GM19438 (cell line): ENCODE measurements at regions not wholly inside any gene's neighbourhood (a gene's known extent, or its start where the extent isn't known, plus 50 kb on each side); places are given as distances from the start of the nearest gene placed in this dataset.

ENCODE experiments used
- ATAC-seq: cut with Tn5 transposase; IDR thresholded peaks from one replicate; pipeline ENCODE4 v1.9.1; 2021; ENCODE audit warnings: low read depth; ENCODE audit not compliant: unreplicated experiment

- ATAC-seq: no peak
Observed at GRCh38 chr11:28615542-28615941, 507.4 kb downstream of the METTL15 start.

- no peak for ATAC-seq
Observed at GRCh38 chr11:28606930-28607329, 498.7 kb downstream of the METTL15 start.

- ATAC-seq: no peak
Observed at GRCh38 chr11:28599656-28600055, 491.5 kb downstream of the METTL15 start.

- ATAC-seq: no peak
Observed at GRCh38 chr11:28598531-28598930, 490.3 kb downstream of the METTL15 start.

- no peak for ATAC-seq
Observed at GRCh38 chr11:28596816-28597215, 488.6 kb downstream of the METTL15 start.

- ATAC-seq: no peak
Observed at GRCh38 chr11:28592141-28592540, 484.0 kb downstream of the METTL15 start.

GRCh38 chr11:28584992-28585391, 476.8 kb downstream of the METTL15 start:
- ATAC-seq: no peak

- no peak for ATAC-seq
Observed at GRCh38 chr11:28582506-28582905, 474.3 kb downstream of the METTL15 start.

- no peak for ATAC-seq
Observed at GRCh38 chr11:28581286-28582242, 473.4 kb downstream of the METTL15 start.

- no peak for ATAC-seq
Observed at GRCh38 chr11:28571371-28571770, 463.2 kb downstream of the METTL15 start.

GRCh38 chr11:28569106-28569505, 460.9 kb downstream of the METTL15 start:
- no peak for ATAC-seq

- ATAC-seq: no peak
Observed at GRCh38 chr11:28566339-28567089, 458.3 kb downstream of the METTL15 start.

- no peak for ATAC-seq
Observed at GRCh38 chr11:28559492-28559891, 451.3 kb downstream of the METTL15 start.

GRCh38 chr11:28547321-28547741, 439.1 kb downstream of the METTL15 start:
- no peak for ATAC-seq

- no peak for ATAC-seq
Observed at GRCh38 chr11:28545536-28545935, 437.3 kb downstream of the METTL15 start.

GRCh38 chr11:28542561-28542960, 434.4 kb downstream of the METTL15 start:
- no peak for ATAC-seq

- no peak for ATAC-seq
Observed at GRCh38 chr11:28539239-28540030, 431.2 kb downstream of the METTL15 start.

GRCh38 chr11:28537822-28538221, 429.6 kb downstream of the METTL15 start:
- ATAC-seq: no peak

GRCh38 chr11:28536504-28537267, 428.5 kb downstream of the METTL15 start:
- ATAC-seq: no peak

- no peak for ATAC-seq
Observed at GRCh38 chr11:28535677-28536076, 427.5 kb downstream of the METTL15 start.
